Osteoblast (primary cell): ENCODE measurements at regions not wholly inside any gene's neighbourhood (a gene's known extent, or its start where the extent isn't known, plus 50 kb on each side); places are given as distances from the start of the nearest gene placed in this dataset.

Experiments used
- DNase-seq: peaks from one replicate; pipeline ENCODE4 v3.0.0; 2011; ENCODE audit warnings: low spot score, mixed read lengths; ENCODE audit not compliant: insufficient read length; ENCODE audit errors: missing footprints
- H2AFZ ChIP-seq: 2 replicates; pipeline ENCODE4 v1.6.0; 2011; ENCODE audit warnings: mild to moderate bottlenecking, low read length
- H3K27ac ChIP-seq: 2 replicates; pipeline ENCODE4 v1.5.1; 2011; ENCODE audit warnings: mild to moderate bottlenecking, low read depth, low read length, moderate library complexity
- H3K27me3 ChIP-seq: 2 replicates; pipeline ENCODE4 v1.6.0; 2012; ENCODE audit warnings: mild to moderate bottlenecking, control low read depth, inconsistent platforms, low read length, moderate library complexity; ENCODE audit not compliant: insufficient read depth
- H3K36me3 ChIP-seq: 2 replicates; pipeline ENCODE4 v1.5.1; 2011; ENCODE audit warnings: mild to moderate bottlenecking, low read length, control low read depth, moderate library complexity; ENCODE audit not compliant: insufficient read depth
- H3K4me1 ChIP-seq: 2 replicates; pipeline ENCODE4 v1.5.1; 2011; ENCODE audit warnings: mild to moderate bottlenecking, low read length, control low read depth, moderate library complexity; ENCODE audit not compliant: insufficient read depth
- H3K4me2 ChIP-seq: 2 replicates; pipeline ENCODE4 v1.6.0; 2011; ENCODE audit warnings: mild to moderate bottlenecking, low read length; ENCODE audit not compliant: insufficient read depth
- H3K4me3 ChIP-seq: fragments of 200-600 bp; sonication (generic); 3 replicates; pipeline ENCODE4 v1.5.1; 2012; ENCODE audit warnings: mild to moderate bottlenecking, low read length, inconsistent platforms; ENCODE audit not compliant: insufficient read depth
- H3K79me2 ChIP-seq: 2 replicates; pipeline ENCODE4 v1.6.0; 2012; ENCODE audit warnings: mild to moderate bottlenecking, low read length, control low read depth, inconsistent platforms; ENCODE audit not compliant: insufficient read depth
- H3K9me3 ChIP-seq: 2 replicates; pipeline ENCODE4 v1.5.1; 2011; ENCODE audit warnings: low read depth, low read length, control low read depth
- H4K20me1 ChIP-seq: 2 replicates; pipeline ENCODE4 v1.6.0; 2012; ENCODE audit warnings: mild to moderate bottlenecking, low read length, control low read depth; ENCODE audit not compliant: insufficient read depth
- TF ChIP-seq, protein P1 (sequence below): IDR thresholded peaks from 2 replicates; pipeline ENCODE4 v1.5.1; 2011; ENCODE audit warnings: mild to moderate bottlenecking, low read depth, low read length, moderate library complexity; ENCODE audit errors: extremely low read depth

GRCh38 chr2:8367833-8368232 is 314.0 kb upstream of the ID2 start:
- Histone ChIP-seq H3K27ac (no peak overlapping the region), H3K4me1 (no peaks in the 10 kb centered on the region), H3K9me3 (no peaks in the 10 kb centered on the region), H3K36me3 (no peaks in the 10 kb centered on the region), H3K4me3 (no peak overlapping the region), H3K27me3 (no peaks in the 10 kb centered on the region), H4K20me1 (no peaks in the 10 kb centered on the region), H3K79me2 (no peaks in the 10 kb centered on the region), H2AFZ (no peak overlapping the region), H3K4me2 (no peak overlapping the region)
- no peak for DNase-seq
- TF ChIP-seq, protein P1, sequence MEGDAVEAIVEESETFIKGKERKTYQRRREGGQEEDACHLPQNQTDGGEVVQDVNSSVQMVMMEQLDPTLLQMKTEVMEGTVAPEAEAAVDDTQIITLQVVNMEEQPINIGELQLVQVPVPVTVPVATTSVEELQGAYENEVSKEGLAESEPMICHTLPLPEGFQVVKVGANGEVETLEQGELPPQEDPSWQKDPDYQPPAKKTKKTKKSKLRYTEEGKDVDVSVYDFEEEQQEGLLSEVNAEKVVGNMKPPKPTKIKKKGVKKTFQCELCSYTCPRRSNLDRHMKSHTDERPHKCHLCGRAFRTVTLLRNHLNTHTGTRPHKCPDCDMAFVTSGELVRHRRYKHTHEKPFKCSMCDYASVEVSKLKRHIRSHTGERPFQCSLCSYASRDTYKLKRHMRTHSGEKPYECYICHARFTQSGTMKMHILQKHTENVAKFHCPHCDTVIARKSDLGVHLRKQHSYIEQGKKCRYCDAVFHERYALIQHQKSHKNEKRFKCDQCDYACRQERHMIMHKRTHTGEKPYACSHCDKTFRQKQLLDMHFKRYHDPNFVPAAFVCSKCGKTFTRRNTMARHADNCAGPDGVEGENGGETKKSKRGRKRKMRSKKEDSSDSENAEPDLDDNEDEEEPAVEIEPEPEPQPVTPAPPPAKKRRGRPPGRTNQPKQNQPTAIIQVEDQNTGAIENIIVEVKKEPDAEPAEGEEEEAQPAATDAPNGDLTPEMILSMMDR = no peak

GRCh38 chr2:8368463-8368862 is 313.4 kb upstream of the ID2 start:
- Histone ChIP-seq H3K4me3 (no peak overlapping the region), H3K27me3 (no peaks in the 10 kb centered on the region), H3K79me2 (no peaks in the 10 kb centered on the region), H3K4me1 (no peaks in the 10 kb centered on the region), H3K4me2 (no peak overlapping the region), H3K36me3 (no peaks in the 10 kb centered on the region), H4K20me1 (no peaks in the 10 kb centered on the region), H3K9me3 (no peaks in the 10 kb centered on the region), H3K27ac (no peak overlapping the region), H2AFZ (no peak overlapping the region)
- TF ChIP-seq, protein P1 = no peak
- DNase-seq = no peak

- TF ChIP-seq, protein P1 = no peak
- Histone ChIP-seq H3K36me3 (no peaks in the 10 kb centered on the region), H3K27ac (no peak overlapping the region), H3K79me2 (no peaks in the 10 kb centered on the region), H3K9me3 (no peaks in the 10 kb centered on the region), H3K27me3 (no peaks in the 10 kb centered on the region), H3K4me2 (no peak overlapping the region), H3K4me3 (no peak overlapping the region), H3K4me1 (no peaks in the 10 kb centered on the region), H4K20me1 (no peaks in the 10 kb centered on the region), H2AFZ (no peak overlapping the region)
- no peak for DNase-seq
Measured at GRCh38 chr2:8369522-8369921, 312.3 kb upstream of the ID2 start.

- no peak for DNase-seq
- no peak overlapping the region for H2AFZ ChIP-seq
- H3K36me3 ChIP-seq = no peaks in the 10 kb centered on the region
- no peaks in the 10 kb centered on the region for H4K20me1 ChIP-seq
- TF ChIP-seq, protein P1 = no peak
- no peaks in the 10 kb centered on the region for H3K9me3 ChIP-seq
- no peak overlapping the region for H3K27ac ChIP-seq
- no peak overlapping the region for H3K4me3 ChIP-seq
- H3K27me3 ChIP-seq = no peaks in the 10 kb centered on the region
- no peak overlapping the region for H3K4me2 ChIP-seq
- H3K4me1 ChIP-seq = no peaks in the 10 kb centered on the region
- no peaks in the 10 kb centered on the region for H3K79me2 ChIP-seq
Measured at GRCh38 chr2:8370258-8370802, 311.5 kb upstream of the ID2 start.
